ENCODE measurements at regions not wholly inside any gene's neighbourhood (a gene's known extent, or its start where the extent isn't known, plus 50 kb on each side); places are given as distances from the start of the nearest gene placed in this dataset.

- TF ChIP-seq CTCF (conservative IDR thresholded peaks at IDR 0.05), result no peak
Measured at GRCh38 chr6:77979204-77979603, 326.4 kb downstream of the MEI4 start.

GRCh38 chr6:77986380-77987034 lies 333.7 kb downstream of the MEI4 start:
- no peak for TF ChIP-seq CTCF (conservative IDR thresholded peaks at IDR 0.05)
- no peak overlapping the region for H3K27ac ChIP-seq

More at GRCh38 chr6:77979204-77979603, 326.4 kb downstream of the MEI4 start:
- H3K27ac ChIP-seq, result no peak overlapping the region

- H3K27ac ChIP-seq, result no peak overlapping the region
- TF ChIP-seq CTCF (conservative IDR thresholded peaks at IDR 0.05), result no peak
Measured at GRCh38 chr6:77987035-77987384, 334.2 kb downstream of the MEI4 start.

- no peak for TF ChIP-seq CTCF (conservative IDR thresholded peaks at IDR 0.05)
Measured at GRCh38 chr6:78010130-78010529, 357.3 kb downstream of the MEI4 start.

GRCh38 chr6:78020586-78020985 lies 367.7 kb downstream of the MEI4 start:
- no peak overlapping the region for H3K27ac ChIP-seq
- TF ChIP-seq CTCF (conservative IDR thresholded peaks at IDR 0.05), result no peak

More at GRCh38 chr6:78010130-78010529, 357.3 kb downstream of the MEI4 start:
- no peak overlapping the region for H3K27ac ChIP-seq

- no peak overlapping the region for H3K27ac ChIP-seq
- TF ChIP-seq CTCF (conservative IDR thresholded peaks at IDR 0.05), result no peak
Measured at GRCh38 chr6:78025502-78025901, 372.7 kb downstream of the MEI4 start.

GRCh38 chr6:78031228-78031627 lies 378.4 kb downstream of the MEI4 start:
- H3K27ac ChIP-seq, result no peak overlapping the region
- no peak for TF ChIP-seq CTCF (conservative IDR thresholded peaks at IDR 0.05)
